HG03378 (cell line): ENCODE measurements at regions not wholly inside any gene's neighbourhood (a gene's known extent, or its start where the extent isn't known, plus 50 kb on each side); places are given as distances from the start of the nearest gene placed in this dataset.
"Not testable (repeated sequence)": the region's sequence is repeated elsewhere in the genome, so short reads cannot be mapped to it uniquely, and the experiment has no call there.

Experiments used
- ATAC-seq: cut with Tn5 transposase; IDR thresholded peaks from one replicate; pipeline ENCODE4 v1.9.1; 2021; ENCODE audit warnings: mild to moderate bottlenecking, moderate library complexity; ENCODE audit not compliant: unreplicated experiment

DNA sequence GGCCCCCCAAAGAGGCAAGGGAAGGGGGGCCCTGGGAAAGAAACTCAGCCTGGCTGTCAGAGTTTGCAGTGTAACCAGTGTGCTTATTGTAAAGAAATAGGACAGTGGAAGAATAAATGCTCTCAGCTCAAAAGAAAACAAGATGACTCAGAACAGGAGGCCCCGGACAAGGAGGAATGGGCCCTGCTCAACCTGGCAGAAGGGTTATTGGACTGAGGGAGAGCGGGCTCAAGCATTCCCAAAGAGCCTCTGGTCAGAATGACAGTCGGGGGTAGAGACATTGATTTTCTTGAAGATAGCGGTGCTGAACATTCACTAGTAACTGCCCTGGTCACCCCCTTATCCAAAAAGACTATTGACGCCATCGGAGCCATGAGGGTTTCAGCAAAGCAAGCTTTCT, 100.4 kb upstream of the OSBPL11 start:
- no peak for ATAC-seq

DNA sequence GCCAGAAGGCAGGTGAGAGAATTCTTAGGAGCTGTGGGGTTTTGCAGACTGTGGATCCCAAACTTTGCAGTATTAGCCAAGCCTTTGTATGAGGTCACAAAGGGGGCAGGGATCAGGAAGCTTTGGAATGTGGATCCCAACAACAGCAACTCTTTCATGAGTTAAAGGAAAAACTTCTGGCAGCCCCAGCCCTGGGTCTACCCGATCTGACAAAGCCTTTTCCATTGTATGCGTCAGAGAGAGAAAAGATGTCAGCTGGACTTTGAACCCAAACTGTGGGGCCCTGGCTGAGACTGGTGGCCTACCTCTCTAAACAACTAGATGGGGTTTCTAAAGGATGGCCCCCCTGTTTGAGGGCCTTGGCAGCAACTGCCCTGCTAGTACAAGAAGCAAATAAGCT, 101.8 kb upstream of the OSBPL11 start:
- not testable (repeated sequence) for ATAC-seq

DNA sequence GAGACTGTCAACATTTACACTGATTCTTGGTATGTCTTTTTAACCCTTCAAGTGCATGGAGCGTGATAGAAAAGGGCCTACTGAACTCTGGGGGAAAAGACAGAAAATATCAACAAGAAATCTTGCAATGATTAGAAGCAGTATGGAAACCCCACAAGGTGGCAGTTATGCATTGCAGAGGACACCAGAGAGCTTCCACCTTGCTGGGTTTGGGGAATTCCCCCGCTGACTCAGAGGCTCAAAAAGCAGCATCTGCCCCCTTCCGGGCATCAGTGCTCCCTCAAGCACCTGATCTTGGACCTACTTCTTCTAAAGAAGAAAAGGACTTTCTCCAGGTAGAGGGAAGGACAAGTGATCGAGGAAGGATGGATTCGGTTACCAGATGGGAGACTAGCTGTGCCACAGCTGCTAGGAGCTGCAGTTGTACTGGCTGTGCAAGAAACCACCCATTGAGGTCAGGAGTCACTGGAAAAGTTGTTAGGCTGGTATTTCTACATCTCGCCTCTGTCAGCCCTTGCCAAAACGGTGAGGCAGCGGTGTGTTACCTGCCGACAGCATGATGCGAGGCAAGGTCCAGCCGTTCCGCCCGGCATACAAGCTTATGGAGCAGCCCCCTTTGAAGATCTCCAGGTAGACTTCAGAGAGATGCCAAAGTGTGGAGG, 102.8 kb upstream of the OSBPL11 start:
- ATAC-seq, result not testable (repeated sequence)

DNA sequence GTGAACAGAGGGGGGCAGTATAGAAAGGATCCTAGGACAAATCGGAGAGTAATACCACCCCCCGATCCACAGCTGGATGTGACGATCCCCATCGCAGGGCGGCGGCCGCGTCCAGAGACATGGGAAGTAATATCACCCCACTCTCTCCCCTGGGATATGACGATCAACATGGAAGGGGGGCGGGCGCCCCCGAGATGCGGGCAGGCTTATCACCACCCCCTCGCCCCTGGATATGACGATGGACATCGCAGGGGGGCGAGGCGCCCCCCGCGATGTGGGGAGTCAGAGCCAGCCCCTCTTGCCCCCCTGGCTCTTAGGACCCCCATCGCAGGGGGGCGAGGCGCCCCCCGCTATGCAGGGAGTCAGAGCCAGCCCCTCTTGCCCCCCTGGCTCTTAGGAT, 120.4 kb upstream of the OSBPL11 start:
- ATAC-seq, result no peak

DNA sequence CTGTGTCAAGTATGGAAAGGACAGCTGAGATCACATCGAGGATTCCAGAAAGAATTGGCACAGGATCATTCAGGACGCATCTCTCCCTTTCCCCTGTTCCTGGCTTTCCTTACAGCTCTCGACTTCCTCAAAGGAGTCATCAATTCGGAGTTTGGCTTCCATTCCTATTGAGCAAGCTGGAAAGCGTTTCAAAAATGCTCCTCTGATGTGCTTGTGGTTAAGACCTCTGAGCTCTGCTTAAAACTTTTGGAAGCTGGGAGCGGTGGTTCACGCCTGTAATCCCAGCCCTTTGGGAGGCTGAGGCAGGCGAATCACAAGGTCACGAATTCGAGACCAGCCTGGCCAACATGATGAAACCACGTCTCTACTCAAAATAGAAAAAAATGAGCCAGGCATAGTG, 136.9 kb upstream of the OSBPL11 start:
- ATAC-seq, result not testable (repeated sequence)

DNA sequence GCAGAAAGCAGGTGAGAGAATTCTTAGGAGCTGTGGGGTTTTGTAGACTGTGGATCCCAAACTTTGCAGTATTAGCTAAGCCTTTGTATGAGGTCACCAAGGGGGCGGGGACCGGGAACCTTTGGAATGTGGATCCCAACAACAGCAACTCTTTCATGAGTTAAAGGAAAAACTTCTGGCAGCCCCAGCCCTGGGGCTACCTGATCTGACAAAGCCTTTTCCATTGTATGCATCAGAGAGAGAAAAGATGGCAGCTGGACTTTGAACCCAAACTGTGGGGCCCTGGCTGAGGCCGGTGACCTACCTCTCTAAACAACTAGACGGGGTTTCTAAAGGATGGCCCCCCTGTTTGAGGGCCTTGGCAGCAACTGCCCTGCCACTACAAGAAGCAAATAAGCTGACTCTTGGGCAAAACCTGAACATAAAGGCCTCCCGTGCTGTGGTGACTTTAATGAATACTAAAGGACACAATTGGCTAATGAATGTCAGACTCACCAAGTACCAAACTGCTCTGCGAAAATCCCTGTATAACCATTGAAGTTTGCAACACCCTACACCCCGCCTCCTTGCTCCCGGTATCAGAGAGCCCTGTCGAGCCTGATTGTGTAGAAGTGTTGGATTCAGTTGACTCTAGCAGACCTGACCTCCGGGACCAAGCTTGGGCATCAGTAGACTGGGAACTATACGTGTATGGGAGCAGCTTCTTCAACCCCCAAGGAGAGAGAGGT, 146.9 kb upstream of the OSBPL11 start:
- not testable (repeated sequence) for ATAC-seq

DNA sequence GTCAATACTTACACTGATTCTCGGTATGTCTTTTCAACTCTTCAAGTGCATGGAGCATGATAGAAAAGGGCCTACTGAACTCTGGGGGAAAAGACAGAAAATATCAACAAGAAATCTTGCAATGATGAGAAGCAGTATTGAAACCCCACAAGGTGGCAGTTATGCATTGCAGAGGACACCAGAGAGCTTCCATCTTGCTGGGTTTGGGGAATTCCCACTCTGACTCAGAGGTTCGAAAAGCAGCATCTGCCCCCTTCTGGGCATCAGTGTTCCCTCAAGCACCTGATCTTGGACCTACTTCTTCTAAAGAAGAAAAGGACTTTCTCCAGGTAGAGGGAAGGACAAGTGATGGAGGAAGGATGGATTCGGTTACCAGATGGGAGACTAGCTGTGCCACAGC, 147.5 kb upstream of the OSBPL11 start:
- not testable (repeated sequence) for ATAC-seq

DNA sequence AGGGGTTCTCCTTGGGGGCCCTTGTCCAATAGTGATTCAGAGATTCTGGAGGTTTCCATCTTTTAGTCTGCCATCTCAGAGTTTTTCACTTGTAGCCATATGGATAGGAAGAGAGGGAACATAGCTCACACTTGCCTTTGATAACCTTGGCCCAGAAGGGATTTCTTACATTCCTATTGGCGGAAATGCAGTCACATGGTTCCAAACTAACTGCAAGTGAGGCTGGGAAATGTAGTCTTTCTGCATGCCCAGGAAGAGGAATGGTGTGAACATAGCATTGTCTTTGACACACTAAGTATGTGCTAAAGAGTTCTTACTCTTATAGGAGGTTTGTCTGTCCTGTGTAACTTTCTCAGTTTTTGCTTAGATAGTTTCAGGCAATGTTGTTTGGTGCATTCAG, 161.8 kb upstream of the OSBPL11 start:
- not testable (repeated sequence) for ATAC-seq

DNA sequence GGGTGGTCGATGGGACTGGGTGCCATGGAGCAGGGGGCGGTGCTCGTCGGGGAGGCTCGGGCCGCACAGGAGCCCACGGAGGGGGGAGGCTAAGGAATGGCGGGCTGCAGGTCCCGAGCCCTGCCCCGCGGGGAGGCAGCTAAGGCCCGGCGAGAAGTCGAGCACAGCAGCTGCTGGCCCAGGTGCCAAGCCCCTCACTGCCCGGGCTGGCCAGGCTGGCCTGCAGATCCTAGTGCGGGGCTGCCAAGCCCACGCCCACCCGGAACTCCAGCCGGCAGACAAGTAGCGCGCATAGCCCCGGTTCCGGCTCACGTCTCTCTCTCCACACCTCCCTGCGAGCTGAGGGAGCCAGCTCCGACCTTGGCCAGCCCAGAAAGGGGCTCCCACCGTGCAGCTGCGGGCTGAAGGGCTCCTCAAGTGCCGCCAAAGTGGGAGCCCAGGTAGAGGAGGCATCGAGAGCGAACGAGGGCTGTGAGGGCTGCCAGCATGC, 163.4 kb upstream of the OSBPL11 start:
- ATAC-seq, result not testable (repeated sequence)

DNA sequence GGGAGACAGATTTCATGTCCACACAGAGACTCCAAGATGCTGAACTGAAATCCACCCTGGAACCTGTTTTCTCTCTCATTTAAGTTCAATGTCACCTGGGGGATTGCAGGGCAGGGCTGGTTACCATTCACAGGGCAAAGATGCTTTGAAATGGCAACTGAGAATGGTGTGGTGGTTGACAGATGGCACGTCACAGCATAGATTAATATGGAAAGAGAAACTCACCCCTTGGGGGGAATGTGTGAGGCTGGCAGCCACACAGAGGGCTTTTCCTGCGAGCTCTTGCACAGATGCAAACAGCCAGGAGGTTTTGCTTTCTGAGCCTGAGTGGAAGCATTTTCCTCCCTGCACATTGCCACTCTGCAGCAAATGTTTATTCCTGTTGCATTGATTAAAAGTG, 167.3 kb upstream of the OSBPL11 start:
- not testable (repeated sequence) for ATAC-seq

DNA sequence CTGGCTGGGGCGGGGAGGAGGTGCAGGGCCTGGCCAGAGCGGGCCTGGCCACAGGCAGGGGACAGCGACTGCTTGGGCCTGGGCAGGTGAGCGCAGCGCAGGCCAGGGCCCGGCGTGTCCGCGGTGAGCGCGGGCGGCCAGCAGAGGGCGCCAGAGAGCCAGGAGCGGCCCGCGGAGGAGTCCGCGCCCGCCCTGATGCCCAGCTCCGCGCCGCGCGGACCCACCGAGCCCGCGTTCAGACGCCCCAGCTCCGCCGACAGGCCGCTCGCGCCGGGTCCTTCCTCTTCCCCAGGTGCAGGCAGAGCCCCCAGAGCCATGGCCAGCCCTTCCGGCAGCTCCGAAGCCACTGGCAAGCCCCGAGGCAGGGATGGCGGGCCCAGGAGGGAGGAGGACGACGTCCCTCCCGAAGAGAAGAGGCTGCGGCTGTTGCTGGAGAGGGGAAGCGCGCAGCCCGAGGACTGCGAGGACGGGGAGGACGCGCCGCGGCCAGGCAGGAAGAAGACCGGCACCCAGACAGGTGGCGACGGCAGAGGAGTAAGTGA, 171.1 kb upstream of the OSBPL11 start:
- ATAC-seq, result not testable (repeated sequence)

DNA sequence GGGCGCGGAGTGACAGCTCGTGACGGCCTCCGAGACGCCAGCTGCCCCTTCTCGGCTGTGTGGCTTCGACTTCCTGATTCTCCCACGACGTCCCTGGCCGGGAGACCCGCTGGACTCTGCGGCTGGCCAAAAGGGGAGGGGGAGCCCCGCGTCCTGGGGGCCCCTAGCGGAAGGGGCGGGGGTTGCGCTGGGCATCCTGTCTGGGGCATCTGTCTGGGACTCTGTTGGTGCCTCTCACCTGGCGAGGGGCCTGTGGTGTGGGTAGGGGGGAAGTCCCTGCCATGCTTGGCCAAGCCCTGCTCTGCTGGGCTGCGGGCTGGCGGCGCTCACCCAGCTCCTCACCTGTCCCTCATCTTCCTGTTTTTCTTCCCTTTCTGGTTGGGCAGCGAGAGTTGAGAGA, 171.6 kb upstream of the OSBPL11 start:
- ATAC-seq, result not testable (repeated sequence)

DNA sequence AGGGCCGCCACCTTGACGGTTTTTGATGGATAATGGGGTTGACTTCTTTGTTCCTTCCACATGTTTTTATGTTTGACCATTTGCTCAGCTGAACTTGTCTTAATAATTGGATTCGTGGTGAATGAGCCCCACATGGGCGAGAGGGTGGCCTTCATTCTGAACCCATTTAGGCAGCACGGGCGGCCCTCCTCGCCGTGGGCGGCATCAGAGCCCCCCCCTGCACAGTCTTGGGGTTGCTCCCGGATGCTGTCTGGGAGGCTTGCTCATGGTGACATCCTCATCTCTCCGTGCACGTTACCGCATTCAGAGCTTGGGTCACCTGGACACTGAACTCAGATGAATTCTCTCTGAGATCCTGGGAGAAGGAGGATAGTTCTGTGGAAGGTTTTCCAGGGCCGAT, 172.3 kb upstream of the OSBPL11 start:
- no peak for ATAC-seq

DNA sequence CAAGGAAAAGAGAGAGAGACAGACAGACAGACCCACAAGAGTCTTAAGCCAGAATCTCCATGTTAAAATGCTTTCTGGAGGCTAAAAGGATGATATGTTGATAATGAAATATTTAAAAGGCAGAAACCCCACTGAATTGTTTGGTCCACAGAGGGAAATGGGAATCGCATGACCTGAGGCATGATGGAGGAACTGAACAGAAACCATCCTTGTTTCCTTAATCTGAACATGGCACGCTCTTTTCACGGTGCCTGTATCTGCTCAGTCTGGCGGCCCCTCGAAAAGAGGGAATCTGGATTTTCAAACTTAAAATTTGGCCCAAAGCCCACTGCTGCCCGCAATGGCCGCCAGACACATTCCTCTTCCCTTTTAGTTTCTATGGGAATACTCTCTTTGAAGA, 173.5 kb upstream of the OSBPL11 start:
- not testable (repeated sequence) for ATAC-seq

DNA sequence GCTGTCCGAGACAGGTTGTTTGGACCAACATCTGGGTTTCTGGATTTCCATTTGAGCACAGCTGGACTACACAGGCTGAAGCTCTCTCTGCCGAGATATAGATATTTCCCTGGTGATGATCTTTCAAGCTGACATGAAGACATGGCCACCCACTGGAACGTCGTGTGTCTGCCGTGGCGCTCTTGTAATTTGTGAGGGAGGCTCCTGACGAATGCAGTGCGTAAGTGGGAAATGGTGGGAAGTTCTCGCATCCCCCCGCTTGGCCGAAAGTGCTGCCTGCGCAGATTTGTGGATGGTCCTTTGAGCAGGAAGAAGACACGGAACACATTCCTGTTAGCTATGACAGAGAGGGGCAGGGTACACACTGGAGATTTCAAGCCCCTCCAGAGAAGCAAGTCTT, 176.2 kb upstream of the OSBPL11 start:
- not testable (repeated sequence) for ATAC-seq

DNA sequence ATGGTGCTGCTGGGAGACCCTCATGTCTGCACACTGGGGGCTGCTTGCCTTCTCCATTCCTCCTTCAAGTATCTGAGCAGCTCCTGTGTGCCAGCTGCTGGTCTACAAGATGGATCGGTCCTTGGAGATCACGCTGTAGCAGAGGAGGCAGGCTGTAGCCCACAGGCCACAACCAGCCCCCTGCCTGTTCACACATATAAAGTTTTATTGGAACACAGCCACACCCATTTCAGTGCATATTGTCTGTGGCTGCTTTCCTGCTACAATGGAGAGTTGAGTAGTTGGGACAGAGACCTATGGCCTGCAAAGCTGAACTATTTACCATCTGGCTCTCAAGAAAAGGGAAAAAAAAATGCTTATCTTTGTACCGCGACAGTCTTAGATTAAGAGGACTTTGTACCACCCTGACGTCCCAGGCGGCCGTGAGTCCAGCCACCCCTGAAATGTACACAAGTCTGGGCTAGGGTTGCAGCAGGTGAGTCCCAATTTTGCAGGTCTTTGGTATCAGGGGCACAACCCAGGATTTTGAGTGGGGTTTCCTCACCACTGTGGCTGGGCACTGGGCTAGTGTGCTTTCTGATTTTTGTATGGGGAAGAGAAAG, 179.2 kb upstream of the OSBPL11 start:
- not testable (repeated sequence) for ATAC-seq

DNA sequence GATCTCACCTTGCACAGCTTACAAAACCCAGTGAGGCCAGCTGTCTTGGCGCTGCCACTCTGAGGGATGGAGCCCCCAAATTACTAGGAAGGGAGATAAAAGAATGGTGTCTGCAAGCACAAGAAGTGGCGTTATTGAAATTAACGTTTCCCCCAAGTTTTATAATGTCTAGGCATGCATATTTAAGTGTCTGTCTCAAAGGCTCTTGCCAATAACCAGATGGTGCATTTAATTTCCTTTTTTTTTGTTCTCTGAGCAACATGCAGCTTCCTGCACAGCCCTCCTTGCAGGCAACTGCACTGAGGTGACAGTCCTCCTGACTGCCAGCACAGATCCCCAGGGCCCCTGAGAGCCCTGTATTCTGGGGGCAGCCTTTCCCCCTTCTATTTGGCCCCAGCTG, 179.8 kb upstream of the OSBPL11 start:
- ATAC-seq, result not testable (repeated sequence)

DNA sequence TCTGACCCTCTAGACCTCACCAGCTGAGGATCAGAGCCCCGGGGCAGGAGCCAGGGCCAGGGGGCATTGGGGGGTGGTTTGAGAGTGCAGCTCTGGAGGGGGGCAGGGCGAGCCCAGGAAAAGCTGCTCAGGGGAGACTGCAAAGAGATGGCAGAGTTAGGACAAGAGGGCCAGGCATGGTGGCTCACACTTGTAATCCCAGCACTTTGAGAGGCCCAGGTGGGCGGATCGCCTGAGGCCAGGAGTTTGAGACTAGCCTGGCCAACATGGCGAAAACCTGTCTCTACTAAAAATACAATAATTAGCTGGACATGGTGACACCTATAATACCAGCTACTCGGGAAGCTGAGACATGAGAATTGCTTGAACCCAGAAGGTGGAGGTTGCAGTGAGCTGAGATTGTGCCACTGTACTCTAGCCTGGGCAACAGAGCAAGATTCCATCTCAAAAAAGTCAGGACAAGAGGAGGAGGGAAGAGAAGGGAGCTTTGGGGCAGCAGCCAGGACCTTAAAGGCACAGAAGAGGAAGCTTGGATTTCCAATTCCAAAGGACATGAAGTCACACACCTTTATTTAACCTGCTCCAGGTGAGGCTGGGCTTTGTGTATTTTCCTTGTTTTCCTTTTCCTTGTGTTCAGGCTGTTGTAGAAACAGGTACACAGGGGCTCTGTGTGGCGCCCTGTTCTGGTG, 180.5 kb upstream of the OSBPL11 start:
- not testable (repeated sequence) for ATAC-seq

DNA sequence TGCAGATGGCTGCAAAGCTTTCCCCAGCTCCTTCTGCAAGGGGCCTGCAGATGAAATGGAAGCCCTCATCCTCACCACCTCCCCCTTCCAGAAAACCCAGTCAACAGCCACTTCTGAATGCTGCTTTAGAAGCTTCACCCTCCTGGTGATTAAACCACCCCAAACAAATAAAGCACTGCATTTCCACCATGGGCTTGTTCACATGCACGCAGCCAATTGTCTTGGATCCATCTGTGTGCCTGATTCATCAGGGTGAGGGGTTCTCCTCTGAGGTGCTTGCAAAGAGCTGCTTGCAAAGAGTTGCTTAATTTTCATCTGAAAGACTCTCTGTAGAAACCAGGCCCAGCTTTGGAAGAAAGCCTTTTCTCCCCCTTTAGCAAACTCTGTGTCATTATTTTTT, 184.0 kb upstream of the OSBPL11 start:
- not testable (repeated sequence) for ATAC-seq

DNA sequence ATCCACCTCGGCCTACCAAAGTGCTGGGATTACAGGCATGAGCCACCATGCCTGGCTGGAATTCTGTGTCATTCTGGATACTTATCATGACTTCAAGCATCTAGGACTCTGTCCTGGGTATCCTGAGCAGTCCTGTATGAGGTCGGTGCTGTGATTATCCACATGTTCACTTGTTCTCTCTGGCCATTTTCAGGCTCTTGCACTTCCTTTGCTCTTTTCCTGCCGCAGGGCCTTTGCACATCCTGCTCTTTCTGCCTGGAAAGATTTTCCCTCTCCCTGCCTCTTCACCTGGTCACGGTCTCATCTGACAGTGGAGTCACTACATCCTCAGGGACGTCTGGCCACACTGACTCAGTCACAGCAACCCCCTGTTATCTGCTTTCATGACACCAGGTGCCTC, 184.6 kb upstream of the OSBPL11 start:
- not testable (repeated sequence) for ATAC-seq

DNA sequence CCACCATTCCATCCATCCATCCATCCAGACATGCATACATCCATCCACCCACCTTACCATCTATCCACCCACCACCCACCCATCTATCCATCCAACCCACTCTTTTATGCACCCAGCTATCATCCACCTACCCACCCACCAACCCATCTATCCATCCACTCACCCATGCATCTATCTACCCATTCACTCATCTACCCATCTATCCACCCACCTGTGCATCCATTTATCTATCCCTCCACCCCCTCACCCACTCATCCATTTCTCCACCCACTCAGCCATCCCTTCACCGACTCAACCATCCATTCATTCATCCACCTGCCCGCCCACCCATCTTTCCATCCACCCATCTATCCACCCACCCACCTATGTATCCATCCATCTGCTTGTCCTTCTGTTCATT, 186.4 kb upstream of the OSBPL11 start:
- not testable (repeated sequence) for ATAC-seq
